KMS-11 (cell line): ENCODE measurements at regions not wholly inside any gene's neighbourhood (a gene's known extent, or its start where the extent isn't known, plus 50 kb on each side); places are given as distances from the start of the nearest gene placed in this dataset.
"Not testable (repeated sequence)": the region's sequence is repeated elsewhere in the genome, so short reads cannot be mapped to it uniquely, and the experiment has no call there.

Experiments
- H2AFZ ChIP-seq: fragments of 200-600 bp; sonication (generic); 2 replicates; pipeline ENCODE4 v1.6.1; 2016; ENCODE audit warnings: antibody characterized with exemption, mixed run types, low read depth
- H3K27ac ChIP-seq: fragments of 200-600 bp; sonication (generic); 2 replicates; pipeline ENCODE4 v1.6.1; 2016; ENCODE audit warnings: mild to moderate bottlenecking, mixed run types
- H3K27me3 ChIP-seq: fragments of 200-600 bp; sonication (generic); 2 replicates; pipeline ENCODE4 v1.6.1; 2017; ENCODE audit warnings: mild to moderate bottlenecking, low read depth, mixed run types, moderate library complexity; ENCODE audit not compliant: insufficient read depth
- H3K36me3 ChIP-seq: fragments of 200-600 bp; sonication (generic); 2 replicates; pipeline ENCODE4 v1.6.1; 2017; ENCODE audit warnings: mild to moderate bottlenecking, mixed run types; ENCODE audit not compliant: insufficient read depth
- H3K4me1 ChIP-seq: fragments of 200-600 bp; sonication (generic); 2 replicates; pipeline ENCODE4 v1.6.1; 2016; ENCODE audit warnings: mild to moderate bottlenecking, low read depth, mixed run types; ENCODE audit not compliant: poor library complexity, severe bottlenecking
- H3K4me2 ChIP-seq: fragments of 200-600 bp; sonication (generic); 2 replicates; pipeline ENCODE4 v1.7.0; 2016; ENCODE audit warnings: mild to moderate bottlenecking, mixed run types
- H3K4me3 ChIP-seq: fragments of 200-600 bp; sonication (generic); IDR thresholded peaks from 2 replicates; pipeline ENCODE4 v1.6.1; 2017; ENCODE audit warnings: low read depth, low read length, mixed read lengths; ENCODE audit not compliant: insufficient read depth
- H3K79me2 ChIP-seq: fragments of 200-600 bp; sonication (generic); 2 replicates; pipeline ENCODE4 v1.6.1; 2016; ENCODE audit warnings: low read depth, mixed run types; ENCODE audit not compliant: insufficient read depth
- H3K9ac ChIP-seq: fragments of 200-600 bp; sonication (generic); 2 replicates; pipeline ENCODE4 v1.6.1; 2016; ENCODE audit warnings: mild to moderate bottlenecking, mixed run types
- H4K20me1 ChIP-seq: fragments of 200-600 bp; sonication (generic); 2 replicates; pipeline ENCODE4 v1.6.1; 2016; ENCODE audit warnings: mild to moderate bottlenecking, mixed run types; ENCODE audit not compliant: insufficient read depth
- CTCF ChIP-seq: fragments of 200-600 bp; sonication (generic); conservative IDR thresholded peaks from 2 replicates; pipeline ENCODE4 v1.6.1; 2017; ENCODE audit warnings: low read depth, mild to moderate bottlenecking, antibody characterized with exemption, low read length, moderate library complexity, mixed read lengths

GRCh38 chr17:71613996-71614395 is 506.8 kb upstream of the SOX9 start:
- no peak for TF ChIP-seq CTCF
- Histone ChIP-seq H3K9ac (no peak overlapping the region), H2AFZ (no peak overlapping the region), H3K27ac (no peak overlapping the region), H3K36me3 (no peaks in the 10 kb centered on the region), H3K4me1 (no peaks in the 10 kb centered on the region), H3K79me2 (no peaks in the 10 kb centered on the region), H3K4me3 (no peak overlapping the region), H4K20me1 (no peaks in the 10 kb centered on the region), H3K27me3 (no peaks in the 10 kb centered on the region), H3K4me2 (no peak overlapping the region)

GRCh38 chr17:71615820-71616219 is 505.0 kb upstream of the SOX9 start:
- no peak overlapping the region for H3K27ac ChIP-seq
- H3K36me3 ChIP-seq, result no peaks in the 10 kb centered on the region
- H3K9ac ChIP-seq, result no peak overlapping the region
- no peak overlapping the region for H3K4me2 ChIP-seq
- no peak for TF ChIP-seq CTCF
- H3K4me1 ChIP-seq, result no peaks in the 10 kb centered on the region
- H4K20me1 ChIP-seq, result no peaks in the 10 kb centered on the region
- H3K4me3 ChIP-seq, result no peak overlapping the region
- no peak overlapping the region for H2AFZ ChIP-seq
- H3K79me2 ChIP-seq, result no peaks in the 10 kb centered on the region
- no peaks in the 10 kb centered on the region for H3K27me3 ChIP-seq

- H3K4me1 ChIP-seq, H2AFZ ChIP-seq, H3K27me3 ChIP-seq, H3K27ac ChIP-seq, H3K9ac ChIP-seq, H4K20me1 ChIP-seq, H3K4me2 ChIP-seq, H3K79me2 ChIP-seq, H3K4me3 ChIP-seq, H3K36me3 ChIP-seq: not testable (repeated sequence)
Measured at GRCh38 chr17:71617767-71618166, 503.1 kb upstream of the SOX9 start.

- no peak for TF ChIP-seq CTCF
- H3K9ac ChIP-seq, result no peak overlapping the region
Measured at GRCh38 chr17:71625330-71625729, 495.5 kb upstream of the SOX9 start.

GRCh38 chr17:71628306-71628705 is 492.5 kb upstream of the SOX9 start:
- H3K79me2 ChIP-seq, result no peaks in the 10 kb centered on the region
- H4K20me1 ChIP-seq, result no peaks in the 10 kb centered on the region
- TF ChIP-seq CTCF, result no peak
- no peak overlapping the region for H3K4me2 ChIP-seq
- H3K4me1 ChIP-seq, result peaks cover 29% of the 10 kb centered on the region
- no peaks in the 10 kb centered on the region for H3K27me3 ChIP-seq
- H3K9ac ChIP-seq, result no peak overlapping the region
- no peak overlapping the region for H3K4me3 ChIP-seq
- no peak overlapping the region for H2AFZ ChIP-seq
- no peak overlapping the region for H3K27ac ChIP-seq
- H3K36me3 ChIP-seq, result no peaks in the 10 kb centered on the region

More at GRCh38 chr17:71625330-71625729, 495.5 kb upstream of the SOX9 start:
- H3K4me3 ChIP-seq, result no peak overlapping the region
- no peak overlapping the region for H3K4me2 ChIP-seq
- no peak overlapping the region for H2AFZ ChIP-seq
- H3K27ac ChIP-seq, result no peak overlapping the region
- no peaks in the 10 kb centered on the region for H4K20me1 ChIP-seq
- no peaks in the 10 kb centered on the region for H3K36me3 ChIP-seq
- no peaks in the 10 kb centered on the region for H3K79me2 ChIP-seq
- peaks cover 17% of the 10 kb centered on the region for H3K4me1 ChIP-seq
- no peaks in the 10 kb centered on the region for H3K27me3 ChIP-seq
